GM12878 (cell line): ENCODE measurements at regions not wholly inside any gene's neighbourhood (a gene's known extent, or its start where the extent isn't known, plus 50 kb on each side); places are given as distances from the start of the nearest gene placed in this dataset.

Source experiments
- ATAC-seq: fragments of 200-7000 bp; cut with Tn5 transposase; 3 replicates; pipeline ENCODE4 v1.9.1; 2020; ENCODE audit warnings: mild to moderate bottlenecking, moderate library complexity
- BruUV-seq: library from RNA; stranded (reverse); fragments of 400-500 nt; replicated peaks from 2 replicates; lab custom pipeline; 2021; lab: Mats Ljungman, UMichigan
- CTCF ChIA-PET: fragments of 300-600 bp; sonication (Branson Sonifier 250); formaldehyde crosslinking; extraction: SDS; loops from one replicate; lab custom pipeline; 2021; ENCODE audit warnings: inconsistent platforms; lab: Yijun Ruan, JAX
- POLR2A ChIA-PET: fragments of 350-600 bp; formaldehyde crosslinking; extraction: SDS; loops from one replicate; lab custom pipeline; 2021; ENCODE audit warnings: inconsistent platforms; lab: Charles Lee
- RAD21 ChIA-PET: fragments of 300-600 bp; sonication (Branson Sonifier 250); formaldehyde crosslinking; loops from one replicate; lab custom pipeline; 2023; ENCODE audit warnings: antibody characterized with exemption; ENCODE audit not compliant: unreplicated experiment; lab: Charles Lee
- SMC1A ChIA-PET: fragments of 300-600 bp; sonication (Branson Sonifier 250); formaldehyde crosslinking; loops from one replicate; lab custom pipeline; 2023; ENCODE audit not compliant: unreplicated experiment, uncharacterized antibody; lab: Charles Lee
- DNase-seq: peaks from one replicate; pipeline ENCODE4 v3.0.0-alpha.2; 2011; ENCODE audit warnings: low read depth, low spot score
- FAIRE-seq: peaks from 3 replicates; lab custom pipeline; 2011; peaks lifted over from hg19 to GRCh38; lab: Jason Lieb, UNC
- H2AFZ ChIP-seq: 2 replicates; pipeline ENCODE4 v1.6.0; 2011; ENCODE audit warnings: low read depth, low read length, control low read depth; ENCODE audit not compliant: control insufficient read depth
- H3K27ac ChIP-seq: 2 replicates; pipeline ENCODE4 v1.5.1; 2011; ENCODE audit warnings: control low read depth; ENCODE audit not compliant: control insufficient read depth, insufficient read depth
- H3K27me3 ChIP-seq, 2 experiments: replicated peaks in 1 of 2; 2 replicates each; pipeline versions ENCODE4 v1.6.0 to v1.6.1; 2011; ENCODE audit warnings: low read length in 1 of 2; ENCODE audit not compliant: control insufficient read depth in 2 of 2, insufficient read depth in 2 of 2
- H3K36me3 ChIP-seq, 2 experiments: 2 replicates each; pipeline ENCODE4 v1.5.1; 2011; ENCODE audit warnings: low read length in 1 of 2; ENCODE audit not compliant: control insufficient read depth in 2 of 2, insufficient read depth in 2 of 2
- H3K4me1 ChIP-seq: 2 replicates; pipeline ENCODE4 v1.6.1; 2011; ENCODE audit warnings: mild to moderate bottlenecking, low read length, moderate library complexity, mixed read lengths; ENCODE audit not compliant: control insufficient read depth, insufficient read depth
- H3K4me2 ChIP-seq: 2 replicates; pipeline ENCODE4 v1.6.0; 2011; ENCODE audit warnings: control low read depth; ENCODE audit not compliant: control insufficient read depth, insufficient read depth
- H3K4me3 ChIP-seq: fragments of 200-600 bp; sonication (generic); 2 replicates; pipeline ENCODE4 v1.5.1; 2016
- H3K79me2 ChIP-seq: 2 replicates; pipeline ENCODE4 v1.6.0; 2011; ENCODE audit warnings: low read length; ENCODE audit not compliant: control insufficient read depth, insufficient read depth
- H3K9ac ChIP-seq: 2 replicates; pipeline ENCODE4 v1.8.0; 2011; ENCODE audit warnings: low read length, control low read depth, mixed read lengths; ENCODE audit not compliant: control insufficient read depth, insufficient read depth
- H3K9me3 ChIP-seq: replicated peaks from 3 replicates; pipeline ENCODE4 v1.5.1; 2011; ENCODE audit warnings: mild to moderate bottlenecking, low read length; ENCODE audit not compliant: control insufficient read depth, insufficient read depth
- H4K20me1 ChIP-seq: 2 replicates; pipeline ENCODE4 v1.6.0; 2011; ENCODE audit not compliant: control insufficient read depth, insufficient read depth
- ATF2 ChIP-seq: IDR thresholded peaks from 2 replicates; pipeline ENCODE4 v1.6.1; 2012; ENCODE audit warnings: low read length, inconsistent platforms
- CBX5 ChIP-seq: sonication (generic); IDR thresholded peaks from 2 replicates; pipeline ENCODE4 v1.6.1; 2016; ENCODE audit warnings: low read depth, moderate library complexity, mild to moderate bottlenecking, inconsistent platforms
- CHD2 ChIP-seq: IDR thresholded peaks from 2 replicates; pipeline ENCODE4 v1.6.1; 2011; ENCODE audit warnings: low read depth, low read length, improper control_type of control experiment, borderline replicate concordance
- FOS ChIP-seq: IDR thresholded peaks from 3 replicates; pipeline ENCODE4 v1.6.1; 2011; ENCODE audit warnings: borderline replicate concordance; ENCODE audit not compliant: insufficient read length; ENCODE audit errors: extremely low read depth
- FOXM1 ChIP-seq: IDR thresholded peaks from 2 replicates; pipeline ENCODE4 v1.6.1; 2012; ENCODE audit warnings: low read depth, mild to moderate bottlenecking, inconsistent platforms, low read length, moderate library complexity
- GABPA ChIP-seq: IDR thresholded peaks from 2 replicates; pipeline ENCODE4 v1.6.1; 2014; ENCODE audit warnings: antibody characterized with exemption, low read depth, mild to moderate bottlenecking, inconsistent platforms
- NR2C2 ChIP-seq: IDR thresholded peaks from 2 replicates; pipeline ENCODE4 v1.6.1; 2011; ENCODE audit warnings: borderline replicate concordance, low read depth; ENCODE audit not compliant: control insufficient read depth, insufficient read length
- SIN3A ChIP-seq: IDR thresholded peaks from 2 replicates; pipeline ENCODE4 v1.6.1; 2012; ENCODE audit warnings: low read depth, low read length, improper control_type of control experiment
- ZNF274 ChIP-seq: IDR thresholded peaks from one replicate; pipeline ENCODE4 v1.8.0; 2011; ENCODE audit not compliant: insufficient read length, insufficient read depth
- WGBS: methylation state at CpG from one replicate; pipeline ENCODE4 v1.1.6; 2016; ENCODE audit warnings: low lambda C conversion rate; ENCODE audit not compliant: insufficient replicate concordance, insufficient coverage; ENCODE audit errors: missing lambda C conversion rate; 5-methylcytosine and 5-hydroxymethylcytosine counted together
- in situ Hi-C: fragments of 300-500 bp; cut with MboI; formaldehyde crosslinking; loops from 9 replicates; pipeline ENCODE4 v1.14.3; 2018; ENCODE audit warnings: mixed read lengths
- intact Hi-C: fragments of 100-400 bp; cut with micrococcal nuclease; formaldehyde crosslinking; loops from one replicate; pipeline ENCODE4 v1.14.2; 2022; ENCODE audit not compliant: unreplicated experiment

- H3K79me2 ChIP-seq, result no peaks in the 10 kb centered on the region
- DNase-seq (no peak), FAIRE-seq (no peak), ATAC-seq (no peak)
- no peak overlapping the region for H3K4me2 ChIP-seq
- H3K4me1 ChIP-seq, result no peaks in the 10 kb centered on the region
- ChIA-PET POLR2A (no interaction called here), RAD21 (no interaction called here), CTCF (no interaction called here), SMC1A (no interaction called here)
- no TSS peak for BruUV-seq
- no peak overlapping the region for H3K27ac ChIP-seq
- WGBS, result 25% methylated on average over 2 of the region's 2 CpGs
- TF ChIP-seq ATF2, result no peak
- TF ChIP-seq ZNF274, result no peak
- TF ChIP-seq CBX5, result no peak
- no peak for TF ChIP-seq GABPA
- no peak for TF ChIP-seq CHD2
- TF ChIP-seq FOS, result no peak
- TF ChIP-seq FOXM1, result no peak
- no peak for TF ChIP-seq SIN3A
- no peak for TF ChIP-seq NR2C2
- in situ Hi-C loops, result no loop called here
- intact Hi-C loops, result no loop called here
- H2AFZ ChIP-seq, result no peak overlapping the region
- H3K9ac ChIP-seq, result no peak overlapping the region
- no peaks in the 10 kb centered on the region for H3K36me3 ChIP-seq
- H3K9me3 ChIP-seq, result no peaks in the 10 kb centered on the region
- H4K20me1 ChIP-seq, result no peaks in the 10 kb centered on the region
- no peak overlapping the region for H3K4me3 ChIP-seq
- no peaks in the 10 kb centered on the region for H3K27me3 ChIP-seq
These were observed 94.4 kb downstream of the ADRB2 start for GRCh38 chr5:148920646-148921288.
